A673 (cell line): ENCODE measurements at regions not wholly inside any gene's neighbourhood (a gene's known extent, or its start where the extent isn't known, plus 50 kb on each side); places are given as distances from the start of the nearest gene placed in this dataset.
A peak's percentile ranks its signal among the peaks of the same experiment; 100 is the strongest.

ENCODE experiments used
- BruUV-seq: library from RNA; stranded (reverse); fragments of 400-500 nt; replicated peaks from 2 replicates; lab custom pipeline; 2021; lab: Mats Ljungman, UMichigan
- CTCF ChIA-PET: fragments of 300-600 bp; sonication (Branson Sonifier 250); formaldehyde crosslinking; loops from one replicate; lab custom pipeline; 2022; ENCODE audit warnings: antibody characterized with exemption; lab: Charles Lee
- POLR2A ChIA-PET: fragments of 300-600 bp; sonication (Branson Sonifier 250); formaldehyde crosslinking; loops from one replicate; lab custom pipeline; 2022; ENCODE audit warnings: antibody characterized with exemption; ENCODE audit not compliant: low non-redundant PET; lab: Charles Lee
- DNase-seq: peaks from one replicate; pipeline ENCODE4 v3.0.0-alpha.2; 2015; ENCODE audit warnings: low spot score
- H3K27ac ChIP-seq: fragments of 200-600 bp; sonication (generic); 2 replicates; pipeline ENCODE4 v1.5.1; 2016; ENCODE audit warnings: mixed run types, low read depth, mild to moderate bottlenecking, mixed read lengths, antibody characterized with exemption, low read length; ENCODE audit not compliant: poor library complexity, severe bottlenecking
- H3K27me3 ChIP-seq: fragments of 200-600 bp; sonication (generic); replicated peaks from 2 replicates; pipeline ENCODE4 v1.6.1; 2017; ENCODE audit warnings: mixed run types, low read depth, mild to moderate bottlenecking, mixed read lengths, antibody characterized with exemption, low read length; ENCODE audit not compliant: insufficient read depth, poor library complexity
- H3K36me3 ChIP-seq: fragments of 200-600 bp; sonication (generic); 2 replicates; pipeline ENCODE4 v1.6.1; 2016; ENCODE audit warnings: mixed run types, mild to moderate bottlenecking, mixed read lengths, antibody characterized with exemption, low read length; ENCODE audit not compliant: insufficient read depth, poor library complexity, severe bottlenecking
- H3K4me1 ChIP-seq: fragments of 200-600 bp; sonication (generic); 2 replicates; pipeline ENCODE4 v1.6.1; 2017; ENCODE audit warnings: mixed run types, mild to moderate bottlenecking, mixed read lengths, antibody characterized with exemption, low read length; ENCODE audit not compliant: insufficient read depth, poor library complexity, severe bottlenecking
- H3K4me3 ChIP-seq: fragments of 200-600 bp; sonication (generic); 2 replicates; pipeline ENCODE4 v1.5.1; 2016; ENCODE audit warnings: low read depth, mixed run types, mild to moderate bottlenecking, mixed read lengths, low read length; ENCODE audit not compliant: poor library complexity, severe bottlenecking
- H3K9me3 ChIP-seq: fragments of 200-600 bp; sonication (generic); 2 replicates; pipeline ENCODE4 v1.6.1; 2016; ENCODE audit warnings: mixed run types, low read depth, mild to moderate bottlenecking, mixed read lengths, antibody characterized with exemption, low read length; ENCODE audit not compliant: poor library complexity, severe bottlenecking
- EZH2 ChIP-seq: fragments of 200-600 bp; sonication (generic); IDR thresholded peaks from 2 replicates; pipeline ENCODE4 v1.6.1; 2017; ENCODE audit warnings: borderline replicate concordance, low read depth, mild to moderate bottlenecking, mixed read lengths, antibody characterized with exemption, low read length; ENCODE audit not compliant: poor library complexity, severe bottlenecking
- intact Hi-C: fragments of 100-400 bp; cut with micrococcal nuclease; formaldehyde crosslinking; loops from one replicate; pipeline ENCODE4 v1.10.0; 2022; ENCODE audit not compliant: unreplicated experiment
- TF ChIP-seq, protein P1 (sequence below): fragments of 300-800, 200-600 bp; sonication (generic); conservative IDR thresholded peaks from 2 replicates; pipeline ENCODE4 v1.5.1; 2017; ENCODE audit warnings: low read depth, mild to moderate bottlenecking, antibody characterized with exemption, low read length, moderate library complexity, mixed read lengths

- TF ChIP-seq EZH2, result no peak
- TF ChIP-seq, protein P1, sequence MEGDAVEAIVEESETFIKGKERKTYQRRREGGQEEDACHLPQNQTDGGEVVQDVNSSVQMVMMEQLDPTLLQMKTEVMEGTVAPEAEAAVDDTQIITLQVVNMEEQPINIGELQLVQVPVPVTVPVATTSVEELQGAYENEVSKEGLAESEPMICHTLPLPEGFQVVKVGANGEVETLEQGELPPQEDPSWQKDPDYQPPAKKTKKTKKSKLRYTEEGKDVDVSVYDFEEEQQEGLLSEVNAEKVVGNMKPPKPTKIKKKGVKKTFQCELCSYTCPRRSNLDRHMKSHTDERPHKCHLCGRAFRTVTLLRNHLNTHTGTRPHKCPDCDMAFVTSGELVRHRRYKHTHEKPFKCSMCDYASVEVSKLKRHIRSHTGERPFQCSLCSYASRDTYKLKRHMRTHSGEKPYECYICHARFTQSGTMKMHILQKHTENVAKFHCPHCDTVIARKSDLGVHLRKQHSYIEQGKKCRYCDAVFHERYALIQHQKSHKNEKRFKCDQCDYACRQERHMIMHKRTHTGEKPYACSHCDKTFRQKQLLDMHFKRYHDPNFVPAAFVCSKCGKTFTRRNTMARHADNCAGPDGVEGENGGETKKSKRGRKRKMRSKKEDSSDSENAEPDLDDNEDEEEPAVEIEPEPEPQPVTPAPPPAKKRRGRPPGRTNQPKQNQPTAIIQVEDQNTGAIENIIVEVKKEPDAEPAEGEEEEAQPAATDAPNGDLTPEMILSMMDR, result no peak
- CTCF ChIA-PET, result no interaction called here
- no TSS peak for BruUV-seq
- no peak for DNase-seq
- Histone ChIP-seq H3K36me3 (no peaks in the 10 kb centered on the region), H3K4me3 (no peak overlapping the region), H3K4me1 (no peaks in the 10 kb centered on the region), H3K9me3 (no peaks in the 10 kb centered on the region), H3K27me3 (no peaks in the 10 kb centered on the region), H3K27ac (no peak overlapping the region)
- intact Hi-C loops, result no loop called here
- POLR2A ChIA-PET, result no interaction called here
Observed at GRCh38 chr9:18269561-18269960, 204.4 kb upstream of the ADAMTSL1 start.

DNA sequence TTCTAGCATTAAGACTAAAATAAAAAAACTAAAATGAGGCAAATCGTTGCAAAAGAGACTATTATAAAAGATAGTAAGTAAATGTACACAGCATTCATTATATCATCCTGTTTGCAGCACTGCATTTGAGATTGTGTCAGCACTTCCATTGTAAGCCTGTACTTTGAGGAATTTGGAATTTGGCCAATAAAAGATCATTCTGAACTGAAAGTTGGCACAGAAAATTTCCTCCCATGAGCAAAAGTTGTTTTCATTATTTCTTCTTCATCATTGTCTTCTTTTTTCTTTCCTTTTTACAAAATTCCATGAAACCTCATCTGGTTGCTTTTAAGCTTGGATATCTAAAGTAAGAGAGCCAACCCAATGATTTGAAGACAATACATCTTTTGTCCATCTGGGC is 199.3 kb upstream of the ADAMTSL1 start:
- Histone ChIP-seq H3K4me1 (no peaks in the 10 kb centered on the region), H3K27ac (no peak overlapping the region), H3K4me3 (no peak overlapping the region), H3K36me3 (no peaks in the 10 kb centered on the region), H3K9me3 (no peaks in the 10 kb centered on the region), H3K27me3 (no peaks in the 10 kb centered on the region)
- BruUV-seq, result no TSS peak
- ChIA-PET POLR2A (no interaction called here), CTCF (no interaction called here)
- peak; percentile 1 for DNase-seq
- intact Hi-C loops, result no loop called here
- no peak for TF ChIP-seq EZH2
- TF ChIP-seq, protein P1, result no peak

GRCh38 chr9:18275313-18275990 is 198.5 kb upstream of the ADAMTSL1 start:
- no peak overlapping the region for H3K4me3 ChIP-seq
- DNase-seq, result no peak
- no peaks in the 10 kb centered on the region for H3K9me3 ChIP-seq
- H3K36me3 ChIP-seq, result no peaks in the 10 kb centered on the region
- ChIA-PET CTCF (no interaction called here), POLR2A (no interaction called here)
- no peak overlapping the region for H3K27ac ChIP-seq
- intact Hi-C loops, result no loop called here
- H3K27me3 ChIP-seq, result no peaks in the 10 kb centered on the region
- no TSS peak for BruUV-seq
- no peaks in the 10 kb centered on the region for H3K4me1 ChIP-seq
- no peak for TF ChIP-seq EZH2
- TF ChIP-seq, protein P1, result no peak
